HUES64 (cell line): ENCODE measurements at regions not wholly inside any gene's neighbourhood (a gene's known extent, or its start where the extent isn't known, plus 50 kb on each side); places are given as distances from the start of the nearest gene placed in this dataset.

Source experiments
- H3K27ac ChIP-seq: 2 replicates; pipeline ENCODE4 v1.7.0; 2013; ENCODE audit warnings: low read depth, low read length, inconsistent platforms
- H3K27me3 ChIP-seq: 2 replicates; pipeline ENCODE4 v1.6.1; 2013; ENCODE audit warnings: mild to moderate bottlenecking, low read length; ENCODE audit not compliant: insufficient read depth
- H3K36me3 ChIP-seq: 2 replicates; pipeline ENCODE4 v1.6.1; 2013; ENCODE audit warnings: mild to moderate bottlenecking, low read length; ENCODE audit not compliant: insufficient read depth
- H3K4me1 ChIP-seq: 2 replicates; pipeline ENCODE4 v1.6.1; 2013; ENCODE audit warnings: mild to moderate bottlenecking, low read length, moderate library complexity; ENCODE audit not compliant: insufficient read depth
- H3K4me3 ChIP-seq: 2 replicates; pipeline ENCODE4 v1.5.1; 2013; ENCODE audit warnings: mild to moderate bottlenecking, low read length, moderate library complexity
- H3K9ac ChIP-seq: 2 replicates; pipeline ENCODE4 v1.6.1; 2013; ENCODE audit warnings: mild to moderate bottlenecking, low read depth, low read length
- H3K9me3 ChIP-seq: 2 replicates; pipeline ENCODE4 v1.6.1; 2013; ENCODE audit warnings: low read depth, low read length; ENCODE audit not compliant: insufficient read depth
- WGBS: fragments of 150-250, 120-280 bp; methylation state at CpG from one replicate; pipeline ENCODE4 v1.1.7; 2013; ENCODE audit warnings: missing lambda C conversion rate; 5-methylcytosine and 5-hydroxymethylcytosine counted together

GRCh38 chr5:4969351-4969750 is 170.8 kb upstream of the ADAMTS16 start:
- no peaks in the 10 kb centered on the region for H3K4me1 ChIP-seq
- no peak overlapping the region for H3K27ac ChIP-seq
- no peaks in the 10 kb centered on the region for H3K9me3 ChIP-seq
- WGBS, result 99% methylated on average over 4 of the region's 4 CpGs
- H3K4me3 ChIP-seq, result no peak overlapping the region
- no peak overlapping the region for H3K9ac ChIP-seq
- H3K36me3 ChIP-seq, result no peaks in the 10 kb centered on the region
- no peaks in the 10 kb centered on the region for H3K27me3 ChIP-seq

GRCh38 chr5:4970171-4970570 is 170.0 kb upstream of the ADAMTS16 start:
- Histone ChIP-seq H3K4me3 (no peak overlapping the region), H3K9ac (no peak overlapping the region), H3K27ac (no peak overlapping the region), H3K27me3 (no peaks in the 10 kb centered on the region), H3K9me3 (no peaks in the 10 kb centered on the region), H3K4me1 (no peaks in the 10 kb centered on the region), H3K36me3 (no peaks in the 10 kb centered on the region)
- 98% methylated on average over 3 of the region's 4 CpGs for WGBS

DNA sequence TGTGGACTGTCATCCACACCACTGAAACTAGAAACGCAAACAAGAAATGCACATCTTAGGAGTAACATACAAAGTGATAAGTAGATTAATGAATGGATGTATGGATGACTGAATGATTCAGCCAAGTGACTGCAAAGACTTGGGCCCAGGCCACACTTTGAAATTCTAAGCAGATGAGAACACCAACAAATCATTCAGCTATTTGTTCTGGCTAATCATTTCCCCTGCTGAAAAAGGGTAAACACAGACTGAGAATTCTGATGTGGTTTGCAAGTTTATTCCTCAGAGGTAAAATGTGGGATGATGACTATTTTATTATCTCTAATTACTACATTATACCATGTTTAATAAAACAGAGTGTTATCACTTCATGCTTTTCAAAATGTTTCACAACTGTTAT is 163.2 kb upstream of the ADAMTS16 start:
- no peaks in the 10 kb centered on the region for H3K4me1 ChIP-seq
- no peak overlapping the region for H3K27ac ChIP-seq
- H3K36me3 ChIP-seq, result no peaks in the 10 kb centered on the region
- H3K4me3 ChIP-seq, result no peak overlapping the region
- no peaks in the 10 kb centered on the region for H3K27me3 ChIP-seq
- 88% methylated on average over 1 of the region's 1 CpG for WGBS
- H3K9me3 ChIP-seq, result no peaks in the 10 kb centered on the region
- H3K9ac ChIP-seq, result no peak overlapping the region

GRCh38 chr5:4977416-4978110 is 162.6 kb upstream of the ADAMTS16 start:
- 94% methylated on average over 4 of the region's 5 CpGs for WGBS
- Histone ChIP-seq H3K36me3 (no peaks in the 10 kb centered on the region), H3K9me3 (no peaks in the 10 kb centered on the region), H3K4me1 (no peaks in the 10 kb centered on the region), H3K27me3 (no peaks in the 10 kb centered on the region), H3K9ac (no peak overlapping the region), H3K4me3 (no peak overlapping the region), H3K27ac (no peak overlapping the region)

GRCh38 chr5:4980201-4980600 is 159.9 kb upstream of the ADAMTS16 start:
- Histone ChIP-seq H3K9ac (no peak overlapping the region), H3K9me3 (no peaks in the 10 kb centered on the region), H3K27me3 (no peaks in the 10 kb centered on the region), H3K4me3 (no peak overlapping the region), H3K27ac (no peak overlapping the region), H3K36me3 (no peaks in the 10 kb centered on the region), H3K4me1 (no peaks in the 10 kb centered on the region)
- 97% methylated on average over 5 of the region's 5 CpGs for WGBS

DNA sequence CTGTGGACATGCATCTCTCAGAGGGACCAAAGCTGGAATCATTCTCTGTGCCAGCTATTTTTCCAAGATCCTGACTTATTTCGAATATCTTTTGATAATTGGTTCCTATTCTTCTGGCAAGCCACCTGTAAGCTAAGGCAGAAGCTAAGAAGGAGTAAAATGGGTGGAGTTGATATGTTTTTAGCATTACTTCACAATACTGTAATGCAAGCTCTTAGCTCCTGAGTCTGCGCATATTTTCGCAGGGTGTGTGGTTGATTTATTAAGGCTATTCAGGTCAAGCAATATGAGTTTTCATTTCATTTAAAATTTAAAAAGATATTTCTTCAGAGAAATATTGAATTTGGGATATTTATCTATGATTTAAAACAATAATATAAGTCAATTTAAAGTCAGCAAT is 158.5 kb upstream of the ADAMTS16 start:
- no peak overlapping the region for H3K4me3 ChIP-seq
- no peak overlapping the region for H3K27ac ChIP-seq
- H3K27me3 ChIP-seq, result no peaks in the 10 kb centered on the region
- no peaks in the 10 kb centered on the region for H3K4me1 ChIP-seq
- no peak overlapping the region for H3K9ac ChIP-seq
- H3K36me3 ChIP-seq, result no peaks in the 10 kb centered on the region
- 93% methylated on average over 1 of the region's 3 CpGs for WGBS
- H3K9me3 ChIP-seq, result no peaks in the 10 kb centered on the region

DNA sequence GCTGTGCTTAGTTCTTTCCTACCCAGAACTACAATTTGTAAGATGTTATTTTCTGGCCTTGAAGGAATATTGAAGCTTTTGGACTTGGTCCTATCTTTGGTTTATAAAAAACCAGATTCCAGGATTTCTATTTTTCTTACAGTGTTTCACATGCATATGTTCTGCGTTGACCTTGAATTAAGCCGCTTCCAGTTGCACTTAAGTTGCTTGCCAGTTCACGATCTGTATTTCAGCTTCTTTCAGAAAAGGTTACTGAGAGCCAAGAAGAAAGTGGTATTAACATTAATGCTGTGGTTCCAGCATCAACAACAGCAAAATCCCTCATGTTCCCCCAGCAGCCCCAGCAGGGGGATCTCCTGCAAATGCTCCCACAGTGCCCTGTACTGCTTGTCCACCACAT is 156.4 kb upstream of the ADAMTS16 start:
- Histone ChIP-seq H3K27me3 (no peaks in the 10 kb centered on the region), H3K9ac (no peak overlapping the region), H3K36me3 (no peaks in the 10 kb centered on the region), H3K9me3 (0 out of 2 replicates have a peak, but pooled peaks cover 2% of the 10 kb centered on the region), H3K4me3 (no peak overlapping the region), H3K27ac (no peak overlapping the region), H3K4me1 (no peaks in the 10 kb centered on the region)
- 91% methylated on average over 3 of the region's 3 CpGs for WGBS

DNA sequence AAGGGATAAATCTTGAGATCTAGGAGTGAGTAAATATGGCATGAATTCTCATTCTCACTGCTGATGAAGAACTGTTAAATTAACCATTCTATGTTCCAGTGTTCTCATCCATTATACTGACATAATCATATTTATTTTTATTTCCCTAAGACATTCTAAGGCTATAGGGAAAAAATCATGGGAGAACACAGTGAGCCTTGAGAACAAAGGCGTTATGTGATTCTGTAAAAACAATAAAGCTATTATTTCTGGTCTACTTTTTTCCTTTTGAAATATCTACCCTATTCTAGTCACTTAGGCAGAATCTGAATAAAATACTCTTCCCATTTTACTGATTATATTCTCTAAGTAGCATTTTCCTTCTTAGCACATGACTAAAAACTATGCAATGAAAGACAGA is 155.7 kb upstream of the ADAMTS16 start:
- Histone ChIP-seq H3K4me1 (no peaks in the 10 kb centered on the region), H3K27ac (no peak overlapping the region), H3K9ac (no peak overlapping the region), H3K4me3 (no peak overlapping the region), H3K9me3 (0 out of 2 replicates have a peak, but pooled peaks cover 2% of the 10 kb centered on the region), H3K27me3 (no peaks in the 10 kb centered on the region), H3K36me3 (no peaks in the 10 kb centered on the region)
- WGBS, result 100% methylated on average over 1 of the region's 1 CpG

- Histone ChIP-seq H3K36me3 (no peaks in the 10 kb centered on the region), H3K27me3 (no peaks in the 10 kb centered on the region), H3K9me3 (0 out of 2 replicates have a peak, but pooled peaks cover 2% of the 10 kb centered on the region), H3K9ac (no peak overlapping the region), H3K4me3 (no peak overlapping the region), H3K27ac (no peak overlapping the region), H3K4me1 (no peaks in the 10 kb centered on the region)
- WGBS, result 93% methylated on average over 4 of the region's 4 CpGs
Measured at GRCh38 chr5:4987431-4987830, 152.7 kb upstream of the ADAMTS16 start.

DNA sequence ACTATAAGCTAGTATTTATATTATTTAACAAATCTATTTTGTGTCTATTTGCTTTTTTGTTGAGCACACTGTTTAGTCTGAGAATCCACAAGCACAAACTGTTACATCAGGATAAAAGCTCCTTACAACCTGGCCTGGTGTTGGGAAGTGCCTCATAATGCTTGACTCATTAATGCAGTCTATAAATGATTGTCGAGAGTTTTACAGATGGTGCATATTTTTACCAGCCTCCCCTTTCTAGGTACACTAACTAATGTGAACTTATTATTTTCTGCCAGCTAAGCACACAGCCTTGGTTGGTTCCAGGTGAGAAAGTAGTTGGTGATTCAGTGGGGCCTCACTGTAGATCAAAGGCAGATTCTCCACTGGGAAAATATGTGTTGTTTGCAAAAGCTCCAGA is 151.0 kb upstream of the ADAMTS16 start:
- Histone ChIP-seq H3K9ac (no peak overlapping the region), H3K4me3 (no peak overlapping the region), H3K36me3 (no peaks in the 10 kb centered on the region), H3K9me3 (0 out of 2 replicates have a peak, but pooled peaks cover 2% of the 10 kb centered on the region), H3K27me3 (no peaks in the 10 kb centered on the region), H3K4me1 (no peaks in the 10 kb centered on the region), H3K27ac (no peak overlapping the region)
- 100% methylated on average over 1 of the region's 1 CpG for WGBS

GRCh38 chr5:4990017-4990416 is 150.1 kb upstream of the ADAMTS16 start:
- H3K9ac ChIP-seq, result no peak overlapping the region
- H3K9me3 ChIP-seq, result 0 out of 2 replicates have a peak, but pooled peaks cover 2% of the 10 kb centered on the region
- H3K4me1 ChIP-seq, result no peaks in the 10 kb centered on the region
- H3K27me3 ChIP-seq, result no peaks in the 10 kb centered on the region
- H3K36me3 ChIP-seq, result no peaks in the 10 kb centered on the region
- no peak overlapping the region for H3K27ac ChIP-seq
- H3K4me3 ChIP-seq, result no peak overlapping the region
- 91% methylated on average over 5 of the region's 5 CpGs for WGBS

DNA sequence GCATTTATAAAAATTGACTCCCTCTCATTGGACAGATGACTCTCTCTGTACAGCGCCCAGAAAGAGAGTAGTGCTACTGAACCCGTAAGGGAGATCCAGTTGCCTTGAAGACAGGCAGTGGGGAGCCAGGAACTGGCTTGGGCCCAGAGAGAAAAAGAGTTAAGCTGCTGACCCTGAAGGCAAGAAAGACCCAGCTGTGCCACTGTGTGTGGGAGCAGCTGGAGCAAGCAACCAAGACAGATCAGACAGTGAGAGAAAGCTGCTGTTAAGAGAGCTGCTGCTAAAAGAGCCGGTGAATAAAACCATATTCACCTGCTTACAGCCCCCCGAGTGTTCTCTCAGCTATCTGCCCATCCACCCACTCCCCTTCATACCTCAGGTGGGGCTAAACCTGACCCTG is 149.7 kb upstream of the ADAMTS16 start:
- Histone ChIP-seq H3K36me3 (no peaks in the 10 kb centered on the region), H3K4me3 (no peak overlapping the region), H3K27me3 (no peaks in the 10 kb centered on the region), H3K9ac (no peak overlapping the region), H3K9me3 (0 out of 2 replicates have a peak, but pooled peaks cover 2% of the 10 kb centered on the region), H3K4me1 (no peaks in the 10 kb centered on the region), H3K27ac (no peak overlapping the region)
- 89% methylated on average over 4 of the region's 4 CpGs for WGBS
